GM13977 (cell line): ENCODE measurements at regions not wholly inside any gene's neighbourhood (a gene's known extent, or its start where the extent isn't known, plus 50 kb on each side); places are given as distances from the start of the nearest gene placed in this dataset.

Experiments
- DNase-seq: peaks from one replicate; pipeline ENCODE4 v3.0.0; 2012; ENCODE audit warnings: low spot score
- CTCF ChIP-seq: IDR thresholded peaks from 2 replicates; pipeline ENCODE4 v1.5.1; 2012; ENCODE audit warnings: mild to moderate bottlenecking, control low read depth; ENCODE audit not compliant: insufficient read depth; ENCODE audit errors: extremely low read depth, missing control alignments
- in situ Hi-C: fragments of 300-500 bp; cut with MboI; formaldehyde crosslinking; loops from one replicate; pipeline ENCODE4 v1.12.0; 2022; ENCODE audit warnings: low sequenced_read_pairs, low pct_unique_long_range_greater_than_20kb, mixed read lengths, inconsistent platforms; ENCODE audit not compliant: unreplicated experiment

- in situ Hi-C loops, result no loop called here
- DNase-seq, result no peak
- TF ChIP-seq CTCF, result no peak
Measured at GRCh38 chr20:52805843-52806242, 166.3 kb upstream of the TSHZ2 start.

GRCh38 chr20:52805296-52805571, 166.9 kb upstream of the TSHZ2 start:
- no peak for DNase-seq
- in situ Hi-C loops, result no loop called here
- TF ChIP-seq CTCF, result no peak

GRCh38 chr20:52804497-52805295, 167.5 kb upstream of the TSHZ2 start:
- DNase-seq, result no peak
- in situ Hi-C loops, result no loop called here
- TF ChIP-seq CTCF, result no peak

- TF ChIP-seq CTCF, result no peak
- no peak for DNase-seq
- in situ Hi-C loops, result no loop called here
Measured at GRCh38 chr20:52801628-52802006, 170.5 kb upstream of the TSHZ2 start.

GRCh38 chr20:52800734-52801627, 171.2 kb upstream of the TSHZ2 start:
- in situ Hi-C loops, result no loop called here
- no peak for DNase-seq
- no peak for TF ChIP-seq CTCF

- no peak for TF ChIP-seq CTCF
- in situ Hi-C loops, result no loop called here
- no peak for DNase-seq
Measured at GRCh38 chr20:52799130-52799529, 173.0 kb upstream of the TSHZ2 start.
